ENCODE measurements at regions not wholly inside any gene's neighbourhood (a gene's known extent, or its start where the extent isn't known, plus 50 kb on each side); places are given as distances from the start of the nearest gene placed in this dataset.
A peak's percentile ranks its signal among the peaks of the same experiment; 100 is the strongest.
"Not testable (repeated sequence)": the region's sequence is repeated elsewhere in the genome, so short reads cannot be mapped to it uniquely, and the experiment has no call there.

DNA sequence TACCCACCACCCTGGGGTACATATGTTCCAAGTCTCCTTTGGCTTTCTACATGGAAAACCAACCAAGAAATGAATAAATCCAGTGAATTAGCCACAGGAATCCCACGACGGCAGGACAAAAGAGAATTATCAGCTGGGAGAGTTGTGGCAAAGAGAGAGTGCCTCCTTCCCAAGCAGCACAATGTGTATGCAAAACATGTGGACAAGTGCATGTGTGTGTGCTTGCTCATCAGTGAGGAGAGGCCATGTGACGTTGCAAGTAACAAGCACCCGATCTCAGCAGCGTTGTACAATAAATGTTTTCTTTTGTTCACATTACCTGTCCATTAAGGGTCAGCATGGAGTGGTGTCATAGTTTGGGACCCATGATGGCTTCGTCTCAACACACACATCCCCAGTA, 50.0 kb upstream of the EMX2 start:
- DNase-seq (ENCODE audit: low read depth) = no peak
- TF ChIP-seq, protein P1, sequence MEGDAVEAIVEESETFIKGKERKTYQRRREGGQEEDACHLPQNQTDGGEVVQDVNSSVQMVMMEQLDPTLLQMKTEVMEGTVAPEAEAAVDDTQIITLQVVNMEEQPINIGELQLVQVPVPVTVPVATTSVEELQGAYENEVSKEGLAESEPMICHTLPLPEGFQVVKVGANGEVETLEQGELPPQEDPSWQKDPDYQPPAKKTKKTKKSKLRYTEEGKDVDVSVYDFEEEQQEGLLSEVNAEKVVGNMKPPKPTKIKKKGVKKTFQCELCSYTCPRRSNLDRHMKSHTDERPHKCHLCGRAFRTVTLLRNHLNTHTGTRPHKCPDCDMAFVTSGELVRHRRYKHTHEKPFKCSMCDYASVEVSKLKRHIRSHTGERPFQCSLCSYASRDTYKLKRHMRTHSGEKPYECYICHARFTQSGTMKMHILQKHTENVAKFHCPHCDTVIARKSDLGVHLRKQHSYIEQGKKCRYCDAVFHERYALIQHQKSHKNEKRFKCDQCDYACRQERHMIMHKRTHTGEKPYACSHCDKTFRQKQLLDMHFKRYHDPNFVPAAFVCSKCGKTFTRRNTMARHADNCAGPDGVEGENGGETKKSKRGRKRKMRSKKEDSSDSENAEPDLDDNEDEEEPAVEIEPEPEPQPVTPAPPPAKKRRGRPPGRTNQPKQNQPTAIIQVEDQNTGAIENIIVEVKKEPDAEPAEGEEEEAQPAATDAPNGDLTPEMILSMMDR (IDR thresholded peaks at IDR 0.05; ENCODE audit: insufficient read depth, low read depth, low read length) = no peak
- no peak overlapping the region for H3K4me3 ChIP-seq (ENCODE audit: low read depth, low read length)

DNA sequence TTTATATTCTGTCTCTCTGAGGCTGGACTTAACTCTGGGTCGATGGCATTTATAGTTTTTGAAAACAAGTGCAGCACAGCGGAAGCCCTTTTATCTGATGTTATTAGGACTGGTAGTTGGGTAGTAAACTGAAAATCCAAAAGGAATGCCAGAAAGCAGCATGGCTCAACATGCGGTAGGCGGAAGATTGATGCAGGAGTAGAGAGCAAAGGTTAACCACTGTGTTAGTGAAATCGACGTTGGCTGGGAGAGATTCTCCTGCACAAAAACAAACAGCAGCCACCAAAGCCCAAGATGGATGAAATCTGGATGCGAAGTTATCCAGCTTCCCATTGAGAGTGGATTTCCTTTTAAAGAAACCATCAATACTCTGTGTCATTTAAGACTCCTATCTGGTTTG, 54.5 kb upstream of the EMX2 start:
- no peak for DNase-seq (ENCODE audit: low read depth)
- TF ChIP-seq, protein P1 (IDR thresholded peaks at IDR 0.05; ENCODE audit: insufficient read depth, low read depth, low read length) = no peak
- no peak overlapping the region for H3K4me3 ChIP-seq (ENCODE audit: low read depth, low read length)

- TF ChIP-seq, protein P1 (IDR thresholded peaks at IDR 0.05; ENCODE audit: insufficient read depth, low read depth, low read length) = no peak
- no peak overlapping the region for H3K4me3 ChIP-seq (ENCODE audit: low read depth, low read length)
- DNase-seq (ENCODE audit: low read depth) = no peak
These were observed 55.9 kb upstream of the EMX2 start for GRCh38 chr10:117486606-117487005.

- no peak overlapping the region for H3K4me3 ChIP-seq (ENCODE audit: low read depth, low read length)
- DNase-seq (ENCODE audit: low read depth) = no peak
- TF ChIP-seq, protein P1 (IDR thresholded peaks at IDR 0.05; ENCODE audit: insufficient read depth, low read depth, low read length) = no peak
These were observed 59.4 kb upstream of the EMX2 start for GRCh38 chr10:117483056-117483590.

DNA sequence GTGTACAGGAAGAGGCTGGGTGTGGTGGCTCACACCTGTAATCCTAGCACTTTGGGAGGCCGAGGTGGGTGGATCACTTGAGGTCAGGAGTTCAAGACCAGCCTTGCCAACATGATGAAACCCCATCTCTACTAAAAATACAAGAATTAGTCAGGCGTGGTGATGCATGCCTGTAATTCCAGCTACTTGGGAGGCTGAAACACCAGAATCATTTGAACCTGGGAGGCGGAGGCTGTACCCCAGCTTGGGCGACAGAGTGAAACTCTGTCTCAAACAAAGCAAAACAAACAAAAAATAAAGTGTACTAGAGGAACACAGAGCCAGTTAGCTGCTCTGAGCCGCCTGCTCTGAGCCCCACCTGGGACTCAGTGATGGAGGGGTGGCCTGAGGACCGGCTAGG, 61.5 kb upstream of the EMX2 start:
- not testable (repeated sequence) for DNase-seq (ENCODE audit: low read depth); H3K4me3 ChIP-seq (ENCODE audit: low read depth, low read length)

DNA sequence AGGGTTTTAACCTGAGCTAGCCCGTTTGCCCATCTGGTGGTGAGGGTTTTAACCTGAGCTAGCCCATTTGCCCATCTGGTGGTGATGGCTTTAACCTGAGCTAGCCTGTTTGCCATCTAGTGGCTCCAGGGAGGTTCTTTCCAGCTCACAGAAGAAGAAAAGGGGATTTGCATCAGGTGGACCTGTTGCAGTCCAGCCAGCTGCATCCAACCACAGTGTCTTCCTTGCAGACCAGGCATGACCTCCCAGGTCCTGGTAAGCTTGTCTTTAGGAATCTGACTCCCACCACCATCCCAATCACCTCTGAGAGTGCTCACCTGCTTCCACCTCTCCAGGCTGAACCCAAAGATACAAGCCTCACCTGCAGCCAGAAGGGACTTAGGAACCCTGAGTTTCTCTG, 62.4 kb upstream of the EMX2 start:
- no peak overlapping the region for H3K4me3 ChIP-seq (ENCODE audit: low read depth, low read length)
- TF ChIP-seq, protein P1 (IDR thresholded peaks at IDR 0.05; ENCODE audit: insufficient read depth, low read depth, low read length) = no peak
- no peak for DNase-seq (ENCODE audit: low read depth)

DNA sequence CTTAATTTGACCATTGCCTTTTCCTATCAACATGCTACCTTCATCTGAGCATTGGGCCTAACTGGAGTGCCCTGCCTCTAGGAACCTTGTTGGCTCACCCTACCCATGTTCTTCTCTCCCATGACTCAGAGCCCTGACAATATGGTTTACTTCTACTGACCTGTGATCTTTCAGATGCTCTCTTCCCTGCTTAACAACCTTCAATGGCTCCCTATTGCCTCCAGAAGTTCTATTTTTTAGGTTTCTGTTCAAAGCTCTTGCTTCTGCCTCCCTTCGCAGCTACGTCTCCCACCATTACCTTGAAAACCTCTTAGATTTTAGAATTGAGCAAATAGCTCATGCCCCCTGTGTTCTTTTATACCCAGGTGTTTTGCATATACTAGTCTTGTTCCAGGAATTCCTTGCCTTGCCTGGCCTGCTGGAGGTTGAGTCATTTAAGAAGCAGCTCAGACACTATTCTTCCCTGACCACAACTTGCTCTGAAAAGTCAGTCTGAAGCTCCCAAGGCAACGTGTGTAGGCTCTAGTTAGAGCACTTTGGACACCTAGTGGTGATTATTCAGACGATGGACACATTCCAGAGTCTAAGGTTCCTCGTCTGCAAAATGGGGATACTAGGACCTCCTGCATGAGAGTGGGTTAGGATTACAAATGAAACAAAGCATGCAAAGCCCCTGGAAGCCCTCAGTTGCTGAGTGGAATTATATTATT, 64.4 kb upstream of the EMX2 start:
- H3K4me3 ChIP-seq (ENCODE audit: low read depth, low read length) = no peak overlapping the region
- DNase-seq (ENCODE audit: low read depth) = peak; percentile 86
- TF ChIP-seq, protein P1 (IDR thresholded peaks at IDR 0.05; ENCODE audit: insufficient read depth, low read depth, low read length) = peak; percentile 49

Measured in fibroblast of villous mesenchyme (primary cell).